ENCODE measurements at regions not wholly inside any gene's neighbourhood (a gene's known extent, or its start where the extent isn't known, plus 50 kb on each side); places are given as distances from the start of the nearest gene placed in this dataset.
"Not testable (repeated sequence)": the region's sequence is repeated elsewhere in the genome, so short reads cannot be mapped to it uniquely, and the experiment has no call there.

GRCh38 chr18:59038295-59039039 lies 101.2 kb upstream of the SEC11C start:
- no peak for DNase-seq

- not testable (repeated sequence) for DNase-seq
Measured at GRCh38 chr18:59039040-59039320, 100.7 kb upstream of the SEC11C start.

GRCh38 chr18:59039449-59039848 lies 100.2 kb upstream of the SEC11C start:
- DNase-seq, result no peak

- no peak for DNase-seq
Measured at GRCh38 chr18:59040770-59041148, 98.9 kb upstream of the SEC11C start.

GRCh38 chr18:59041296-59041695 lies 98.4 kb upstream of the SEC11C start:
- DNase-seq, result no peak

GRCh38 chr18:59041819-59042815 lies 97.6 kb upstream of the SEC11C start:
- DNase-seq, result no peak

- DNase-seq, result no peak
Measured at GRCh38 chr18:59044855-59045254, 94.8 kb upstream of the SEC11C start.

- DNase-seq, result no peak
Measured at GRCh38 chr18:59047321-59048047, 92.2 kb upstream of the SEC11C start.

- no peak for DNase-seq
Measured at GRCh38 chr18:59048048-59048363, 91.7 kb upstream of the SEC11C start.

- no peak for DNase-seq
Measured at GRCh38 chr18:59048378-59048777, 91.3 kb upstream of the SEC11C start.

GRCh38 chr18:59049721-59050660 lies 89.7 kb upstream of the SEC11C start:
- DNase-seq, result no peak

- no peak for DNase-seq
Measured at GRCh38 chr18:59050661-59051057, 89.0 kb upstream of the SEC11C start.

GRCh38 chr18:59051470-59052165 lies 88.1 kb upstream of the SEC11C start:
- no peak for DNase-seq

- DNase-seq, result no peak
Measured at GRCh38 chr18:59052965-59053820, 86.5 kb upstream of the SEC11C start.

- DNase-seq, result no peak
Measured at GRCh38 chr18:59054496-59055287, 85.0 kb upstream of the SEC11C start.

- no peak for DNase-seq
Measured at GRCh38 chr18:59055345-59056032, 84.2 kb upstream of the SEC11C start.

- DNase-seq, result peak; percentile 43
Measured at GRCh38 chr18:59056706-59057492, 82.8 kb upstream of the SEC11C start.

- no peak for DNase-seq
Measured at GRCh38 chr18:59057493-59057795, 82.2 kb upstream of the SEC11C start.

- no peak for DNase-seq
Measured at GRCh38 chr18:59057969-59058368, 81.7 kb upstream of the SEC11C start.

Measured in NCI-H774 (cell line).